Neutrophil (primary cell): ENCODE measurements at regions not wholly inside any gene's neighbourhood (a gene's known extent, or its start where the extent isn't known, plus 50 kb on each side); places are given as distances from the start of the nearest gene placed in this dataset.
"Not testable (repeated sequence)": the region's sequence is repeated elsewhere in the genome, so short reads cannot be mapped to it uniquely, and the experiment has no call there.

Experiments
- H3K27ac ChIP-seq: fragments of 200-600 bp; sonication (generic); 2 replicates; pipeline ENCODE4 v1.5.1; 2016; ENCODE audit warnings: mild to moderate bottlenecking, moderate library complexity
- H3K27me3 ChIP-seq: fragments of 200-600 bp; sonication (generic); 2 replicates; pipeline ENCODE4 v1.6.0; 2016; ENCODE audit warnings: mild to moderate bottlenecking
- H3K36me3 ChIP-seq: fragments of 200-600 bp; sonication (generic); 2 replicates; pipeline ENCODE4 v1.5.1; 2017
- H3K4me1 ChIP-seq, 2 experiments: fragments of 200-600 bp in 1 of 2; sonication (generic) in 1 of 2; 1 replicate in 1 of 2; 2 replicates in 1 of 2; pipeline versions ENCODE4 v1.5.1 to v1.6.1; 2013 to 2016; ENCODE audit warnings: low read depth in 1 of 2, low read length in 1 of 2, mild to moderate bottlenecking in 1 of 2, moderate library complexity in 1 of 2; ENCODE audit not compliant: control insufficient read depth in 1 of 2, insufficient read depth in 1 of 2
- H3K4me3 ChIP-seq, 2 experiments: fragments of 200-600 bp in 1 of 2; sonication (generic) in 1 of 2; 1 replicate in 1 of 2; 2 replicates in 1 of 2; pipeline ENCODE4 v1.5.1; 2013 to 2016; ENCODE audit warnings: low read depth in 1 of 2, low read length in 1 of 2, mild to moderate bottlenecking in 1 of 2, moderate library complexity in 1 of 2
- H3K9me3 ChIP-seq: fragments of 200-600 bp; sonication (generic); 2 replicates; pipeline ENCODE4 v1.5.1; 2016
- TF ChIP-seq, protein P1 (sequence below): fragments of 200-600 bp; sonication (generic); IDR thresholded peaks from 2 replicates; pipeline ENCODE4 v1.5.1; 2016; ENCODE audit warnings: antibody characterized with exemption

DNA sequence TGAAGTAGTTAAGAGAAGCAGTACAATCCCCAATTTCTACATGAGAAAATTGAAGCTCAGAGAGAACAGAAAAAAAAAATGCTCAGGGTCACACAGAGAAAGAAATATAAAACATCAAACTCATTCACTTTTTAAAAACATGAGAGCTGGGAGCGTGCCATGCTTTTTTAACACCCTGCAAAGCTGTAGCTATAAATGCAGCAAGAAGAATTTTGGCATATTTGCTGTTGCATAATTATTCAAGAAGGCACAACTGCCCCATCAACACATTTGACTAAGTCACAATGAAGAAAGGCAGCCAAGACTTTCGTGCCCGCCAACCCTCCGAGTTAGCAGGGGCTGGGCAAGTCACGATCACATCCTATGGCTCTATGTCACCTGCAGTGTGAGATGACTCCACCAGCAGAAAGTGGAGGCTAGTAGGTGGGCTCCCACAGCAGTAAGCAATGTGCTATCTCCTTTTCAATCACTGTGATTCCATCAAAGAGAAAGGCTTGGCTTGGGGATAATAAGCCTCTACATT, 214.8 kb downstream of the DHX15 start:
- TF ChIP-seq, protein P1, sequence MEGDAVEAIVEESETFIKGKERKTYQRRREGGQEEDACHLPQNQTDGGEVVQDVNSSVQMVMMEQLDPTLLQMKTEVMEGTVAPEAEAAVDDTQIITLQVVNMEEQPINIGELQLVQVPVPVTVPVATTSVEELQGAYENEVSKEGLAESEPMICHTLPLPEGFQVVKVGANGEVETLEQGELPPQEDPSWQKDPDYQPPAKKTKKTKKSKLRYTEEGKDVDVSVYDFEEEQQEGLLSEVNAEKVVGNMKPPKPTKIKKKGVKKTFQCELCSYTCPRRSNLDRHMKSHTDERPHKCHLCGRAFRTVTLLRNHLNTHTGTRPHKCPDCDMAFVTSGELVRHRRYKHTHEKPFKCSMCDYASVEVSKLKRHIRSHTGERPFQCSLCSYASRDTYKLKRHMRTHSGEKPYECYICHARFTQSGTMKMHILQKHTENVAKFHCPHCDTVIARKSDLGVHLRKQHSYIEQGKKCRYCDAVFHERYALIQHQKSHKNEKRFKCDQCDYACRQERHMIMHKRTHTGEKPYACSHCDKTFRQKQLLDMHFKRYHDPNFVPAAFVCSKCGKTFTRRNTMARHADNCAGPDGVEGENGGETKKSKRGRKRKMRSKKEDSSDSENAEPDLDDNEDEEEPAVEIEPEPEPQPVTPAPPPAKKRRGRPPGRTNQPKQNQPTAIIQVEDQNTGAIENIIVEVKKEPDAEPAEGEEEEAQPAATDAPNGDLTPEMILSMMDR, result no peak
- no peaks in the 10 kb centered on the region for H3K27me3 ChIP-seq
- no peaks in the 10 kb centered on the region for H3K4me1 ChIP-seq
- no peak overlapping the region for H3K27ac ChIP-seq
- no peaks in the 10 kb centered on the region for H3K36me3 ChIP-seq
- no peaks in the 10 kb centered on the region for H3K9me3 ChIP-seq
- no peak overlapping the region for H3K4me3 ChIP-seq

- Histone ChIP-seq H3K27me3 (no peaks in the 10 kb centered on the region), H3K4me3 (no peak overlapping the region), H3K36me3 (no peaks in the 10 kb centered on the region), H3K27ac (no peak overlapping the region), H3K4me1 (no peaks in the 10 kb centered on the region), H3K9me3 (no peaks in the 10 kb centered on the region)
- TF ChIP-seq, protein P1, result no peak
Measured at GRCh38 chr4:24368801-24369200, 215.6 kb downstream of the DHX15 start.

DNA sequence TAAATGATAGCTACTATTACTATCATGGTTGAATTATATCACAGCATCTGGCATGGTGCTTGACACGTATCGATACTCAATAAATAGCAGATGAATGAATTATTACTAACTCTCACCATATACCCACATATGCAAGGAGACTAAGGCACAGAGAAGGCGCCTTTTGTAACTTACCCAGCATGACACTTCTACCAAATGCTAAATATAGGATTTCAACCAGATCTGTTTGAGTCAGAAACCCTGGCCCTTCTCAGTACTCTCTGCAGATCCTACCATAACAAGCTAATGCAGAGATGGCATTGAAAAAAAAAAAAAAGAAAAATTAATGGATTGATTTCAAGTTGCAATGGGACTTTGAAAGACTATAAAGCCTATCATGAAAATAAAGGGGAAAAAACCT, 219.5 kb downstream of the DHX15 start:
- no peaks in the 10 kb centered on the region for H3K36me3 ChIP-seq
- no peaks in the 10 kb centered on the region for H3K4me1 ChIP-seq
- no peaks in the 10 kb centered on the region for H3K27me3 ChIP-seq
- H3K9me3 ChIP-seq, result no peaks in the 10 kb centered on the region
- TF ChIP-seq, protein P1, result no peak
- no peak overlapping the region for H3K27ac ChIP-seq
- no peak overlapping the region for H3K4me3 ChIP-seq

DNA sequence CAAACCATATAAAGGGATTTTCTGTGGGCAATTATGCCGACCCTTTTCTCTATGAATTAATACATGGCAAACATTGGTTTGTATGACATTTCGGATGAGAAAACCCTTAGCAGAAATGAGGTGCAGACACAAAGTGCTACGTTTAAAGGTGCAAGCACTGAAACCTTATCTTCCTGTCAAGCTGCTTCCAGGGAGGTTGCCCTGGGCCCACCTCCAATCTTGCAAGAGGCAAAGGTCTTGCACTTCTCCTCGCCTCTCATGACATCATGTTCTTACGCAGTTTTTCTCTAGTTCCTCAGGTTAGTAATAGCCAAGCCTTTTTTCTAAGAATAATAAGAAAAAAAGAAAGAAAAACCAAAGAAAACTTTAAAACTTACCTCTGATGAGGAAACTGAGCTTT, 220.1 kb downstream of the DHX15 start:
- Histone ChIP-seq H3K9me3 (no peaks in the 10 kb centered on the region), H3K27me3 (no peaks in the 10 kb centered on the region), H3K4me3 (no peak overlapping the region), H3K27ac (no peak overlapping the region), H3K4me1 (no peaks in the 10 kb centered on the region), H3K36me3 (no peaks in the 10 kb centered on the region)
- TF ChIP-seq, protein P1, result no peak

- Histone ChIP-seq H3K4me3 (no peak overlapping the region), H3K36me3 (no peaks in the 10 kb centered on the region), H3K4me1 (no peaks in the 10 kb centered on the region), H3K27ac (no peak overlapping the region), H3K27me3 (no peaks in the 10 kb centered on the region), H3K9me3 (no peaks in the 10 kb centered on the region)
- TF ChIP-seq, protein P1, result no peak
Measured at GRCh38 chr4:24363751-24364150, 220.6 kb downstream of the DHX15 start.

- Histone ChIP-seq H3K27me3 (no peaks in the 10 kb centered on the region), H3K9me3 (no peaks in the 10 kb centered on the region), H3K36me3 (no peaks in the 10 kb centered on the region), H3K27ac (no peak overlapping the region), H3K4me3 (no peak overlapping the region), H3K4me1 (no peaks in the 10 kb centered on the region)
- TF ChIP-seq, protein P1, result no peak
Measured at GRCh38 chr4:24352112-24352511, 232.2 kb downstream of the DHX15 start.

- not testable (repeated sequence) for H3K4me3 ChIP-seq, H3K27me3 ChIP-seq, H3K9me3 ChIP-seq, H3K27ac ChIP-seq, H3K4me1 ChIP-seq, H3K36me3 ChIP-seq
Measured at GRCh38 chr4:24349168-24349996, 235.0 kb downstream of the DHX15 start.
